ENCODE measurements at regions not wholly inside any gene's neighbourhood (a gene's known extent, or its start where the extent isn't known, plus 50 kb on each side); places are given as distances from the start of the nearest gene placed in this dataset.

GRCh38 chr4:175341203-175341755, 423.1 kb downstream of the ADAM29 start:
- no peak for ATAC-seq
- TF ChIP-seq ZFP3 (CRISPR knock-in tag; IDR thresholded peaks at IDR 0.05), result no peak
- no peak for TF ChIP-seq PATZ1 (CRISPR knock-in tag; IDR thresholded peaks at IDR 0.05; ENCODE audit: borderline replicate concordance)
- no peak for TF ChIP-seq GLIS3 (CRISPR knock-in tag; IDR thresholded peaks at IDR 0.05)
- TF ChIP-seq POU6F1 (CRISPR knock-in tag; IDR thresholded peaks at IDR 0.05; ENCODE audit: borderline replicate concordance, low read depth), result no peak
- TF ChIP-seq TOX (CRISPR knock-in tag; IDR thresholded peaks at IDR 0.05; ENCODE audit: borderline replicate concordance), result no peak
- no peak for TF ChIP-seq ZNF8 (CRISPR knock-in tag; IDR thresholded peaks at IDR 0.05)
- no peak for TF ChIP-seq ZNF70 (CRISPR knock-in tag; IDR thresholded peaks at IDR 0.05)

GRCh38 chr4:175346376-175346775, 428.2 kb downstream of the ADAM29 start:
- TF ChIP-seq ARNTL (CRISPR knock-in tag; IDR thresholded peaks at IDR 0.05; ENCODE audit: borderline replicate concordance, low read depth) (no peak), ZNF565 (CRISPR knock-in tag; conservative IDR thresholded peaks at IDR 0.05; ENCODE audit: low read depth) (no peak), ESRRG (CRISPR knock-in tag; IDR thresholded peaks at IDR 0.05) (no peak), PPARA (CRISPR knock-in tag; IDR thresholded peaks at IDR 0.05; ENCODE audit: borderline replicate concordance) (no peak), CREB5 (CRISPR knock-in tag; IDR thresholded peaks at IDR 0.05; ENCODE audit: low read depth) (no peak), TCF4 (CRISPR knock-in tag; IDR thresholded peaks at IDR 0.05; ENCODE audit: borderline replicate concordance) (no peak), CSDC2 (CRISPR knock-in tag; IDR thresholded peaks at IDR 0.05) (no peak), RARB (CRISPR knock-in tag; IDR thresholded peaks at IDR 0.05) (no peak), GLIS3 (CRISPR knock-in tag; IDR thresholded peaks at IDR 0.05) (no peak), PATZ1 (CRISPR knock-in tag; IDR thresholded peaks at IDR 0.05; ENCODE audit: borderline replicate concordance) (no peak)
- no peak for ATAC-seq

GRCh38 chr4:175350246-175350645, 432.1 kb downstream of the ADAM29 start:
- no peak for TF ChIP-seq ESRRG (CRISPR knock-in tag; IDR thresholded peaks at IDR 0.05)
- ATAC-seq, result no peak

- no peak for ATAC-seq
- TF ChIP-seq BACH2 (CRISPR knock-in tag; IDR thresholded peaks at IDR 0.05; ENCODE audit: borderline replicate concordance) (no peak), PPARA (CRISPR knock-in tag; IDR thresholded peaks at IDR 0.05; ENCODE audit: borderline replicate concordance) (no peak), TSHZ2 (CRISPR knock-in tag; IDR thresholded peaks at IDR 0.05) (no peak), ESRRG (CRISPR knock-in tag; IDR thresholded peaks at IDR 0.05) (no peak), GLIS3 (CRISPR knock-in tag; IDR thresholded peaks at IDR 0.05) (no peak), ZFP3 (CRISPR knock-in tag; IDR thresholded peaks at IDR 0.05) (no peak), CREB5 (CRISPR knock-in tag; IDR thresholded peaks at IDR 0.05; ENCODE audit: low read depth) (no peak), PATZ1 (CRISPR knock-in tag; IDR thresholded peaks at IDR 0.05; ENCODE audit: borderline replicate concordance) (no peak), ISL1 (CRISPR knock-in tag; IDR thresholded peaks at IDR 0.05) (no peak), ZFP30 (CRISPR knock-in tag; IDR thresholded peaks at IDR 0.05) (no peak), ARNTL (CRISPR knock-in tag; IDR thresholded peaks at IDR 0.05; ENCODE audit: borderline replicate concordance, low read depth) (no peak)
Measured at GRCh38 chr4:175351473-175351872, 433.3 kb downstream of the ADAM29 start.
